ENCODE measurements at regions not wholly inside any gene's neighbourhood (a gene's known extent, or its start where the extent isn't known, plus 50 kb on each side); places are given as distances from the start of the nearest gene placed in this dataset.
A peak's percentile ranks its signal among the peaks of the same experiment; 100 is the strongest.
"Not testable (repeated sequence)": the region's sequence is repeated elsewhere in the genome, so short reads cannot be mapped to it uniquely, and the experiment has no call there.

DNA sequence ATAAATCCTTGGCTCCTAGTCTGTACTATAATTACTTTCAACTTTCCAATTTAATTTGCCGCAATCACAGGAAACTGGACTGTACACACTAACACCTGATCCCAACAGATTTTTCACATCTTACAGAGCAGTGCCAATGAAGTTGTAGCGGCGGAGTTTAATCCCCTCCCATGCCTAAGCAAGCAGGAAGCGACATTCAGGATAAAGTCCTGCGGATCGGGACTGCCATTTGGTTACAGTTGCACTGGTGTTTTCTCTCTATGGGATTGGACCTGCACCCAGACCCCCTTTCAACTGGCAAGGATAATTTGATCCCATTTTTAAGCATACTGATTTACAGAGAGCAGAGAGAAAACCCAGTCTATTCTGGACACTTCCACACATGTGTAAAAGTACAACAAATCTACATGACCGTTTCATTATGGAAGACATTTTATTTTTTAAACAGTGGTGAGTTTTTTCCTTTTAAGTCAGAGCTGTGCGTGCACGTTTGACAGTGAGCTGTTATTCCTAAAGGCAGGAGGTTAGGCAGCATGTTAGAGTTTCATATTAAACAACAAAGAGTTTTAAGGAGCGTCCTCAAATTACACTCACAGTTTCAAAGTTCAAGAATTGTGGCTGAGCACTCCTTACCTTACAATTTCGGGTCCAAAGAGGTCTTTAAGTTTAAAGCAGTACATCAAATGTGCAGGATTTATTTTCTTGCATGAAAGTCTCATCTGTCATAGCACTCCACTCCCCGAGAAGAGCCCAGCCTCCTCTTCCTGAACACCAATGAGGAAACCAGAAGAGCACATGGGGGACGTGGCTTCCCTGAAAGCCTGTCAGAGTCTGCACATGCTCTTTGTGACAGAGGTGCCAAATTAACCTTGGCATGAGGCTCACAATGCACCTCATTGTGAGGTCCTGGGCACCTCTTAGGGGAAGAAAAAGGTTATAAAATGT lies 141.6 kb upstream of the RFC3 start:
- peak; percentile 74 for DNase-seq

DNA sequence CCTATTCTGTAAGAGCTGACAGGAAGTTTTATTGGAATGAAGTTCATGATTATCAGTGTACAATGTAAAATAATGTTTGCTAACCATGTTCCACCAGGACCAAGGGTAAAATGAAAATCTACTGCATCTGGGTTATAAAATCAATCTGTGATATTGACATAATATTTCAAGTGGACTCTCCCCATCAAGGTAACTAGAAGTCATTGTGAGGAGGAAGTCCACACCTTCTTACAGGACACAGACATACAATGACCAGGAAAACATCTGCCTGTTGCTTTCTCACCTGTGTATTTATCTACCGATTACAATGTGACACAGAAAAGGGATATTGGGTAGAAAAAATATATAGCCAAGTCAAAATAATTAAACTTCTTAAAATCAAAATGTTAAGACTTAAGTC lies 140.7 kb upstream of the RFC3 start:
- DNase-seq: no peak

DNA sequence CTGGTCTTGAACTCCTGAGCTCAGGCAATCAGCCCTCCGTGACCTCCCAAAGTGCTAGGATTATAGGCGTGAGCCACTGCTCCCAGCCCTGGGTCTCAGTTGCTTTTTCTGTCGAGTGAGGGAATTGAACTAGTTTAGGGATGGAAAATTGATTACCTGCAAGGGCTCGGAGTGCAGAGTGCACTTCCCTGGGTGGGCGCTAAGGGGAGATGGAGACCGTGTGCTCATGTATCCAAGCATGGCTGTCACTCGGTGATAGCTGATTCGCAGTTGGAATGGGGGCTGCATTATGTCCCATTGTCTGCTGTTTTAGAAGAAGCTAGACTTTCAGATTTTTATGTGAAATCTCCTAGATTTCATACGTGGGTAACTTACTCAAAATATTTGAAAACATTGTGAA lies 139.9 kb upstream of the RFC3 start:
- DNase-seq: no peak

DNA sequence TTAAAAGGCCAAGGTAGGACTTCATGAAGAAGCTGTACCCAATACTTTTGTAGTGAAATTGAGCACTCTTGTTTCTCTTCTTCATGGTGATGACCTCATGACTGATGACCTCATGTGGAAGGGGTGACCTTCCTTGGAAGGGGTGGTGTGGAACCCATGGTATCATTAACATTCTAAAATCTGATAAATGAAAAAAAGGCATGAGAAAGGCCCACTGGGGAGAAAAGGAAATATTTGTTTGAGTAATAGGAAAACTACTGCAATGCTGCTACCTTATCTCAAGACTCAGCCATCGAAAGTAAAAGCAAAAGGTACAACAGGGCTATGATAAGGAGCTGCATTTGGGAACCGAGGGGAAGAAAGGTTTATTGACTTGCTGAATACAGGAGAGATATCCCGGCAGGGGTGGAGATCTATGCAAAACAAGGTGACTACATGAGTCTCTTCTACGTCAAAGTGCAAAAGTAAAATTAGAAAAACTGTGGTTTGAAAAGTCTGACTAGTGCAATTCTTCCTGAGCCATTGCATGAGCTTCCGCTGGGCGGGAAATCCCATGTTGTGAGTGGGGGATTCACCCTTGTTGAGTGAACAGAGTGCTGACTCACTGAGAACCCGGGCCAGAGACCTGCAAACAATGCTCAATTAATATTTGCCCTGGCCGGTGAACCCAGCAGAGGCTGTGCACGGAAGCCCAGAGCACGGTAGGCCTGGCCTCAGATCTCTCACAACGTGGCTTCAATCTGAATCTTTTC lies 138.9 kb upstream of the RFC3 start:
- DNase-seq: peak; percentile 16

DNA sequence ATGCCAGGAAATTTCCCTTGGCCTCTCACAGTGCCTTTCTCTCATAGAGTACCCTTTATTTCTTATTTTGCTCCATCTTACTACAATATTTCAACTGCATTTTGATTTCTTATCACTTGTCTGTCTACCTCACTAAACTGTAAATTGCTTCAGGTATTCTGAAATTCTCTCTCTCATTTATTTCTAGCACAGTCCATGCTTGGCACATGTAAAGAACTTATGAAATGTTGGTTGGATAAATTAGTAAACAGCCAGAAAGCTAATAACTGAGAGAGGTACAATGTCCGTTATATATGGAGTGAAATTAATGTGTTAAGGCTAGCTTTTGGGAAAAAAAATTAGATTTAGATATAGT lies 138.3 kb upstream of the RFC3 start:
- DNase-seq: no peak

DNA sequence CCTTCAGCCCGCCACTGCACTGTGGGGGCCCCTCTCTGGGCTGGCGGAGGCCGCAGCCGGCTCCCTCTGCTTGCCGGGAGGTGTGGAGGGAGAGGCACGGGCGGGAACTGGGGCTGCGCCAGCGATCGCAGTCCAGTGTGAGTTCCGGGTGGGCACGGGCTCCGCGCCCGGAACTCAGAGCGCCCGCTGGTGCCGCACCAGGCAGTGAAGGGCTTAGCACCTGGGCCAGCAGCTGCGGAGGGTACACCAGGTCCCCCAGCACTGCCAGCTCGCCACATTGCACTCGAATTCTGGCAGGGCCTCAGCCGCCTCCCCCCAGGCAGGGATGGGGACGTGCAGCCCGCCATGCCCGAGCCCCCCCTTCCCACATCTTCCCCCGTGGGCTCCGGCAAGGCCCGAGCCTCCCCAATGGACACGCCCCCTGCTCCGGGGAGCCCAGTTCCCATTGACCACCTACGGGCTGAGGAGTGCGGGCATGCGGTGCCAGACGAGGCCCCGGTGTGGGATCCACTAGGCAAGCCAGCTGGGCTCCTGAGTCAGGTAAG lies 135.9 kb upstream of the RFC3 start:
- DNase-seq: no peak

DNA sequence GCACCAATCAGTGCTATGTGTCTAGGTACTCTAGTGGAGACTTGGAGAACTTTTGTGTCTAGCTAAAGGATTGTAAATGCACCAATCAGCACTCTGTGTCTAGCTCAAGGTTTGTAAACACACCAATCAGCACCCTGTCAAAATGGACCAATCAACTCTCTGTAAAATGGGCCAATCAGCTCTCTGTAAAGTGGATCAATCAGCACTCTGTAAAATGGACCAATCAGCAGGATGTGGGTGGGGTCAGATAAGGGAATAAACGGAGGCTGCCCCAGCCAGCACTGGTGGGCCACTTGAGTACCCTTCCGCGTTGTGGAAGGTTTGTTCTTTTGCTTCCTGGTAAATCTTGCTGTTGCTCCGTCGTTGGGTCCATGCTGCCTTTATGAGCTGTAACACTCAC lies 135.3 kb upstream of the RFC3 start:
- DNase-seq: not testable (repeated sequence)

DNA sequence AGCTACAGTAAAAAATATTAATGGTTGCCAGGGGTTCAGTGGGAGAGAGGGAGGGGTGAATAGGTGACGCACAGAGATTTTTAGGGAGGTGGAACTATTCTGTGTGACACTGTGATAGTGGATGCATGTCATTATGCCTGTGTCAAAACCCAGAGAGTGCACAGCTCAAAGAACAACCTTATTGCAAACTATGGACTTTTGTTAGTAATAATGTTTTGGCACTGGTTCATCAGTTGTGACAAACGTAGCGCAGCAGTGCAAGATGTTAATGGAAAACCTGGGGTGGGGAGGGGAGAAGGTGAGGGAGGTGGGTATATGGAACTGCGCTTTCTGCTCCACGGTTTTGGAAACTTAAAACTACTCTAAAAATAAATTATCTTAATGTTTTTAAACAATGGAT lies 134.6 kb upstream of the RFC3 start:
- DNase-seq: no peak

DNA sequence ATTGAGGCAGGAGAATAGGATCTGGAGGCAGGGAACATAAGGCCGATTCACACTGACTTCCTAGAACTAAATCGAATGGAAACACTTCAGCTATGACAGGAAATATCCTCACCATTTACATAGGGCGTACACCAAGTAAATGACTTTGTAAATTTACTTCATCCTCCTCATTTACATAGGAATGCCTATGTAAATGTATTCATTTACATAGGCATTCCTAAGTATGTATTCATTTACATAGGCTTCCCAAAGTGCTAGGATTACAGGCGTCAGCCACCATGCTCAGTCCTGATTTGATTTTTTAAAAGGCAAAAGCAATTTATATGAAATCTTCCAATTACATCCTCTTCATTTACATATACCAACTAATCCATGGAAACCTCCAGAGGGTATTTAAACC lies 133.1 kb upstream of the RFC3 start:
- no peak for DNase-seq

DNA sequence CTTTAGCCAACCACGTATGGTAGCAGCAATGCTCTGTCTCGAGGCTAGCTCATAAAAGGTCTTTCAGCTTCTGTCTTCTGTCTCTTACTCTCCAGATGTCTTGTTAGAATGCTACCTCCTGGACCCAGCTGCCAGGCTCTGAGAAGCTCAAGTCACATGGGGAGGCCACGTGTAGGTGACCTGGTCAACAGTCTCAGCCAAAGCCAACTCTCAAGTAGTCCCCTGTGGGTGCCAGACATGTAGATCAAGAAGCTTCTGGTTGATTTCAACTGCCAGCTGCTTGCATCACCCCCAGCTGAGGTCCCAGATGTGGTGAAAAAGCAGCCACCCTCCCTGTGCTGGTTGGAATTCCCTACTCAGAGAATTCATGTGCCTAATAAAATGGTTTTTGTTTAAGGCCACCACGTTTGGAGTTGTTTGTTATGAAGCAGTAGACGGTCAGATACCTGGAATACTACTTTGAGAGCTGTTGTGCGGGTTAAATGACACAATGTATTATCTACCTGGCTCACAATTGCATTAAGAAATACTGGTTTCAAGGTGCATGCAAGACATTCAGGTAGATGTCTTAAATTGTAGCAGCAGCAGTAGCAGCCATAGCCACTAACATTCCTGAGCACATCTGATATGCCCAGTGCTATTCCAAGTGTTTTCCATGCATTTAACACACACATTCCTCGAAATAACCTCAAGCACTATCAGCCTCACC lies 131.0 kb upstream of the RFC3 start:
- no peak for DNase-seq

DNA sequence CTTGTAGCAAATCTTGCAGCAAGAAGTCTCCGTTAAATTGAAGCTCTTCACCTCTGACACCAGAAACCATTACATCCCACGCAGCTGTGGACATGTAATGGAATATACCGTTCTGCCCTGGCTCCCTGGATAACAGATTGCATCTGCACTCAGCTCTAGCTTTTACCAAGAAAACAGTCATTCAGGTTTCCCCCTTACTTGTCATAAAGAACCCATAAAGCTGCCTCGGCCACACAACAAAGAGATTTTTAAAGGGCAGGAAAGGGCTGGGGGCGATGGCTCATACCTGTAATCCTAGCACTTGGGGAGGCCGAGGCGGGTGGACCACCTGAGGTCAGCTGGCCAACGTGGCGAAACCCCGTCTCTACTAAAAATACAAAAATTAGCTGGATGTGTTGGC lies 127.6 kb upstream of the RFC3 start:
- DNase-seq: no peak

DNA sequence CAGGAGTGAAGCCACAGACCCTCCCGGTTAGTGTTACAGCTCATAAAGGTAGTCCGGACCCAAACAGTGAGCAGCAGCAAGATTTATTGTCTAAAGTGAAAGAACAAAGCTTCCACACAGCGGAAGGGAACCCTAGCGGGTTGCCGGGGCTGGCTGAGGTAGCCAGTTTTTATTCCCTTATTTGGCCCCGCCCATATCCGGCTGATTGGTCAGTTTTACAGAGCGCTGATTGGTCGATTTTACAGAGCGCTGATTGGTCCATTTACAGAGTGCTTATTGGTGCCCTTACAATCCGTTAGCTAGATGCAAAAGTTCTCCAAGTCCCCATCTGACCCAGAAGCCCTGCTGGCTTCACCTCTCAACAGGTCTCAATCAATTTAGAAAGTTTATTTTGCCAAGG lies 126.0 kb upstream of the RFC3 start:
- DNase-seq: no peak

DNA sequence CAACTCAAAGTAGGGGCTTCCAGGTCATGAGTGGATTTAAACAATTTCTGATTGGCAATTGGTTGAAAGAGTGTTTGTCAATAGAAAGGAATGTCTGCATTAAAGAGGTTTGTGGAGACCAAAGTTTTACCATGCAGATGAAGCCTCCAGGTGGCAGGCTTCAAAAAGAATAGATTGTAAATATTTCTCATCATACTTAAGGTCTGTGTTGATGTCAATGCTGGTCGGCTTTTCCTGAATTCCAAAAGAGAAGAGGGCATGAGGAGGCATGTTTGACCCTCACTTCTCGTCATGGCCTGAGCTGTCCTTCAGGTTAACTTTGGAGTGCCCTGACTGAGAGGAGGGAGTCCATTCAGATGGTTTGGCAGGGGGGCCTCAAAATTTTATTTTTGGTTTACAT lies 125.4 kb upstream of the RFC3 start:
- no peak for DNase-seq

DNA sequence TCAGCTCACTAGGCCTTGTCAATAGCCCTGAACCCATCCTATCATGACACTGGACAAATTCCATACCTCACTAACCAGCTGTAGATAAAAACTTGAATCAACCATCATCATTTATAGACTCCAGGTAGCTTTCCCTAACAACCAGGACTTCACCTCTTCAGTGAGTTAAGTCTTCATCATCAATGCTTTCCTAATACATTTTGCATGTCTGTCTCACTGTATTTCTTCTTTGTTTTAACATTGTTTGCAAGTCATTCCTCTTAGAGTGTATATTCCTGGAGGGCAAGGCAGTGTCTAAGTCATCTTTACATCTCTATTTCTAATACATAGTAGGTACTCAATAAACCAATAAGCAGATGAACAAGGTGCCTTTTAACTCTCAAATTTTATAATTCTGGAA lies 123.4 kb upstream of the RFC3 start:
- no peak for DNase-seq

DNA sequence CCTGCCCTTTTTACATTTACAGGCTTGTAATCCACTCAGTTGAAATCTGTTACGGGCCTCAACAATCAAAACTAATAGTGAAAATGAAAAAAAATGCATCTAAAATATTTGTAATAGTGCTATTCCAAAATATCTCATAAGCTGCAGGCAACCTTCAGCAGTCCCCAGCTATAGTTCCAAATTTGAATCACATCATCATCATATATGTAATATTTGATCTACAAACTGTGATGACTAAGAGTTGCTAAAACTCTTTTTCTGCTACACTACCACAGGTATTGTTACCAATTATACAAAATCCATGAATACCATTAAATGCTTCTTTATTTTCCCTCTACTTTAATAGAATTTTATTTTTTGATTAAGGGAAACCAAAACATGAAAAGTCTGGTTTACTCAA lies 121.4 kb upstream of the RFC3 start:
- DNase-seq: no peak

DNA sequence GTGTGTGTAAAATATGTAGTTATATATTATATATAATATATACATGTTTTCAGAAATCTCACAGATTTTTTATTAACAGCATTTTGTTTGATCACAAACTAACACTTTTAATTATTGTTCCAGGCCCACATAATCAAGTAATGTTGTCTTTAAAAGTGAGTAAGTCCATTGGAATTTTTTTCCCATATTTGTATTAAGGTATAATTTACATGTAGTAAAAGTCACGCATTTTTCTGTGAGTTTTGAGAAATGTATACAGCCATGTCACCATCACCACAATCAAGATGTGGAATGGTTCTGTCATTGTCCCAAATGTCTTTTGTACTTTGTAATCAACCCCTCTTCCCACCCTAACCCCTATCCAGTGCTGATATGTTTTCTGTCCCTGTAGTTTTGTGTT lies 120.0 kb upstream of the RFC3 start:
- no peak for DNase-seq

DNA sequence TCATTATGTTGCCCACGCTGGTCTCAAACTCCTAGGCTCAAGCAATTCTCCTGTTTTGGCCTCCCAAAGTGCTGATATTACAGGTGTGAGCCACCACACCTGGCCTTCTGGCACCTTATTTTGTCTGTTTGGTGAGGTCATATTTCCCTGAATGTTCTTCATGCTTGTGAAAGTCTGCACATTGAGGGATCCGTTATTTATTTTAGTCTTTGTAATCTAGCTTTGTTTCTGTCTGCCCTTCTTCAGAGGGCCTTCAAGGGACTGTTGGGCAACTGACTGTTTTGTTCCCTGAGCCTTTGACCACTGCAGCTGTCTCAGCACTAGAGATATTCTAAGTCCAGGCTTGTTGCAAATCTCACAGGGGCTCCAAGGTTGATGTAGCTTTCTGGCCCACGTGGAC lies 110.5 kb upstream of the RFC3 start:
- no peak for DNase-seq

DNA sequence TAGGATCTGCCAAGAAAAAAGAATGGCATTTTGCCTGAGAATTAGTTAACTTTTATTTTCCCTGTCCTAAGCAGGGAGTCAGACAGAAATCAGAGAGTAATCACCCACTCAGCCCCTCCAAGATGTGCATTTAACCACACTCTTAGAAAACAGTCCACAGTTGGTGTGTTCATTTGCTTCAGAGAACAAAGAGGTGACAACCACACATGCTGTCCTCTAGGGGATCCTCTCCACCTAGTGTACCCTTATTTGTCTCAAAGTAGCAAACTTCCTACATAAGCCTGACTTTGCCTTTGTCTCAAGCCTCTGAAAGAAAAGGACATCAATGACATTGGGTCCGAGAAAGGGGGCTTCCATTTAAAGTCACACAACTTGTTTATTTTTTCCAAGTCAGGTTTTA lies 107.0 kb upstream of the RFC3 start:
- peak; percentile 50 for DNase-seq

DNA sequence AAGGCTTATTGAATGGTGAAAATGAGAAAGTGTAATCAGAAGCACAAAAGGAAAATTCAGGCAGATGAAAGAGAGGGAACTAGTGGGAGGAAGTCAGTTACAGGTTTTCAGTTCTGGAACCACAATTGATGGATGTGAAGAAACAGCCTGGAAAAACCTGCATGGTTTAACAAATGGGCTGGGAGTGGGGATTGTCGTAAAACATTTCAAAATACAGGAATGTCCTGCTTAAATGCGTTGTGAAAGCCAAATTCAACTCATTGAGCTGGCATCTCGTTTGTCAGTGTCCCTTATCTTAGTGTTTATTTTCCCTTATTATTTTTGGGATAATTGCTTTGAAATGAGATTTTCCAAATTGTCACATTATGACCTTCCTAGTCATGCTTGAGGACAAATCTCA lies 106.5 kb upstream of the RFC3 start:
- no peak for DNase-seq

DNA sequence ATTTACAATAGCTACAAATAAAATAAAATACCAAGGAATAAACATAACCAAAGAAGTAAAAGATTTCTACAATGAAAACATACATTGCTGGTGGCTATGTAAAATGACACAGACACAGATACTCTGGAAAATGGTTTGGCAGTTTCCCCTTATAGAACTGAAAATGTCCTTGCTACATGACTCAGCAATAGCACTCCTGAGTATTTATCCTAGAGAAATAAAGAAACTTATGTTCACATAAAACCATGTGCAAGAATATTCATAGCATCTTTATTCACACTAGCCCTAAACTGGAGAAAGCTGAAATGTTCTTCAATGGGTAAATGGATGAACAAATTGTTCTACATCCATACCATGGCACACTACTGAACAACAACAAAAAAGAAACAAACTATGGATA lies 100.2 kb upstream of the RFC3 start:
- DNase-seq: no peak

DNA sequence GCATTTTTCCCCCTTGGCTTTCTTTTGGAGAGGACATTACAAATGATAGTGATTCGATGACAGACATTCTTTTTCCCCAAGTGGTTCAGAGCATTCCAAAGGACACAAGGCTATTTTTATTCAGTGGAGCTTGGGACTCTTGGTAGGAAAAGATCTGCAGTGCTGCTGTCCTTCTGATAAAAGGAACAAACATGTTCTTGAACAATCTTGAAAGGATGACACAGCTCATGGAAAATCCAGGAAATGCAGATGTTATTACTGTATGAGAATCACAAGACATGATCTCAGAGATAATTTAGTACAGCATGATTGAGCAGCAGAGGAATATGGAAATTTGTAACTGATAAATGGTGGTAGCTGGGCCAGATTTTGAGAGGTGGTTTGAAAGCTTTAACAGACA lies 96.2 kb upstream of the RFC3 start:
- DNase-seq: no peak

DNA sequence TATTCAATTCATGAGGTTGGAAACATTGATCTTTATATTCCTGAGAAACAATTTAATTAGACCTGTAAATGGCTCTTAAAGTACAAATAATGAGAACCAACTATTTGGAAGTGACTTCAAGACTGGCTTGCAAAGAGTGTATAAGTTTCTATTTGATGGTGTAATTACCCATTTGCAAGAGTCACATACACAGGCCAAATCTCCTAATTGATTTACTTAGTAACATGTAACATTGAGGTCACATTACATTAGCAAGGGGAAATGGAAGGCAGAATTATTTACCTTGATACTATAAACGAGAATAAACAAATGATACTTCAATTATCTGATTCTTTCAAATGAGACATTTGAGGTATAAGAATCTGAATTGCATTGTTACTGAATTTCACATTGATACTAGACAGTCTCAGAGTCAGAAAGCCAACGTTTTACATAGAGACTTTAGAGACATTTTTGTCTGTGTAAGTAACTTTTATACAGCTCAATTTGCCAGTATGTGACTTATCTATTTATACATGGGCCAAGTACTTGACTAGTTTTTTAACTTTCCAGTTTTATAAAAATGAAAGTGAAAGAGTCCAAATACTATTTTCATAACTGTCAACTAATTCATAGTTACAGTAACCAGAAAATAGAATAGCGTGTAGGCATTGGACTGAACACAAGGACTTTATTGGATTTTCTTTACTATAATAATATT lies 95.6 kb upstream of the RFC3 start:
- no peak for DNase-seq

DNA sequence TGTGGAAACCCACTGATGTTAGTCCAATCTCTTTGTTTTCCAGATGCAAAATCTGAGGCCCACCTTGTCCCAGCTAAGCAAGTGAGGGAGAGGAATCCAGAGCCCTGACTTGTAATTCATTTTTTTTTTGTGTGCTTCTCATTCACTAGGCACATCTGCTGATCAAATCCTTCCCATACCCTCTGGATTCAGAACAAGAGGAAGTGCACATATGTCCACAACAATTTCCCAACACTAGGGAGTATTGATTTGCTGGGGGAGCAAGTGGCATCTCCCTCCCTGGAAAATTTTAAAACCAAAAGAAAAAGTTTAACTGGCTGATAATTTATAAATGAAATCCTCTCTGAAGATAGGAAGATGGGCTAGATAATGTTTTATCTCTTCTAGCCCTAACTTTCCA lies 94.6 kb upstream of the RFC3 start:
- DNase-seq: peak; percentile 26
